ENCODE measurements at regions not wholly inside any gene's neighbourhood (a gene's known extent, or its start where the extent isn't known, plus 50 kb on each side); places are given as distances from the start of the nearest gene placed in this dataset.

GRCh38 chr17:72004011-72004427 is 116.8 kb upstream of the SOX9 start:
- no peak for TF ChIP-seq CTCF (IDR thresholded peaks at IDR 0.05; ENCODE audit: insufficient read depth, low read depth, low read length, missing control alignments)
- H3K4me3 ChIP-seq (ENCODE audit: low read length), result no peak overlapping the region
- DNase-seq (ENCODE audit: low read depth), result peak; percentile 70

- no peak for DNase-seq (ENCODE audit: low read depth)
- TF ChIP-seq CTCF (IDR thresholded peaks at IDR 0.05; ENCODE audit: insufficient read depth, low read depth, low read length, missing control alignments), result no peak
- no peak overlapping the region for H3K4me3 ChIP-seq (ENCODE audit: low read length)
These were observed 116.0 kb upstream of the SOX9 start for GRCh38 chr17:72004611-72005331.

GRCh38 chr17:72005332-72006163 is 115.3 kb upstream of the SOX9 start:
- H3K4me3 ChIP-seq (ENCODE audit: low read length), result no peak overlapping the region
- TF ChIP-seq CTCF (IDR thresholded peaks at IDR 0.05; ENCODE audit: insufficient read depth, low read depth, low read length, missing control alignments), result no peak
- no peak for DNase-seq (ENCODE audit: low read depth)

GRCh38 chr17:72008236-72008876 is 112.5 kb upstream of the SOX9 start:
- TF ChIP-seq CTCF (IDR thresholded peaks at IDR 0.05; ENCODE audit: insufficient read depth, low read depth, low read length, missing control alignments), result no peak
- DNase-seq (ENCODE audit: low read depth), result peak; percentile 52
- no peak overlapping the region for H3K4me3 ChIP-seq (ENCODE audit: low read length)

GRCh38 chr17:72011561-72011960 is 109.3 kb upstream of the SOX9 start:
- TF ChIP-seq CTCF (IDR thresholded peaks at IDR 0.05; ENCODE audit: insufficient read depth, low read depth, low read length, missing control alignments), result no peak
- DNase-seq (ENCODE audit: low read depth), result peak; percentile 49
- no peak overlapping the region for H3K4me3 ChIP-seq (ENCODE audit: low read length)

- no peak for TF ChIP-seq CTCF (IDR thresholded peaks at IDR 0.05; ENCODE audit: insufficient read depth, low read depth, low read length, missing control alignments)
- H3K4me3 ChIP-seq (ENCODE audit: low read length), result no peak overlapping the region
These were observed 99.3 kb upstream of the SOX9 start for GRCh38 chr17:72021417-72022041.

More at GRCh38 chr17:72021417-72022041, 99.3 kb upstream of the SOX9 start:
- DNase-seq (ENCODE audit: low read depth), result no peak
